BLaER1 (cell line): ENCODE measurements at regions not wholly inside any gene's neighbourhood (a gene's known extent, or its start where the extent isn't known, plus 50 kb on each side); places are given as distances from the start of the nearest gene placed in this dataset.

ENCODE experiments used
- H3K27ac ChIP-seq: shearing (Covaris generic); formaldehyde crosslinking; 2 replicates; pipeline ENCODE4 v1.8.1; 2022
- H3K27me3 ChIP-seq: shearing (Covaris generic); formaldehyde crosslinking; 2 replicates; pipeline ENCODE4 v1.8.1; 2022
- H3K36me3 ChIP-seq: shearing (Covaris generic); formaldehyde crosslinking; 2 replicates; pipeline ENCODE4 v1.8.1; 2022
- H3K4me1 ChIP-seq: shearing (Covaris generic); formaldehyde crosslinking; 2 replicates; pipeline ENCODE4 v1.8.1; 2022
- H3K4me2 ChIP-seq: shearing (Covaris generic); formaldehyde crosslinking; 2 replicates; pipeline ENCODE4 v1.8.1; 2022
- H3K4me3 ChIP-seq: shearing (Covaris generic); formaldehyde crosslinking; 2 replicates; pipeline ENCODE4 v1.8.1; 2022
- H3K9ac ChIP-seq: shearing (Covaris generic); formaldehyde crosslinking; 2 replicates; pipeline ENCODE4 v1.8.1; 2022
- H3K9me3 ChIP-seq: shearing (Covaris generic); formaldehyde crosslinking; 2 replicates; pipeline ENCODE4 v1.8.1; 2022
- H4K20me1 ChIP-seq: shearing (Covaris generic); formaldehyde crosslinking; 2 replicates; pipeline ENCODE4 v1.8.1; 2022
- Cebpa-rat ChIP-seq: shearing (Covaris generic); IDR thresholded peaks from 2 replicates; pipeline ENCODE4 v1.8.1; 2022

DNA sequence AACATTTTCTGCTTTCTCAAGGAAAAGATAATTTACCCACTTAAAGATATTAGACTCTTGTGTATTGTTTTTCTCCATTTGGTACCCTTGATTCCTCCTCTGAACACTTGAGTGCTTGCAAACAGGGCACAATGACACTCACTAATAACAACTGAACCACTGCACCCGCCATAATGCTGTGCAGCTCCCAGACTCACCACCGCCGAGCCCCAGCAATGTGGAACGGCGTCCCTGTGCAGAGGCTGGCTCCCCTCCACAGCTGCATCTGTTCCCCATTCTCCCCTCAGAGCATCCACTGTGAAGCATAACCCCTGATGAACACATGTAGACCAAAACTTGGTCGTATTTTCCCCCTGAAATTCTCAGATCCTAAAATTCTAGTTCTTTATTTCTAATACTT lies 276.2 kb upstream of the PLSCR5 start:
- Histone ChIP-seq H4K20me1 (no peaks in the 10 kb centered on the region), H3K4me2 (no peak overlapping the region), H3K9ac (no peak overlapping the region), H3K4me3 (no peak overlapping the region), H3K36me3 (no peaks in the 10 kb centered on the region), H3K9me3 (no peaks in the 10 kb centered on the region), H3K27me3 (no peaks in the 10 kb centered on the region), H3K4me1 (peaks cover 9% of the 10 kb centered on the region), H3K27ac (no peak overlapping the region)
- TF ChIP-seq Cebpa-rat: no peak

DNA sequence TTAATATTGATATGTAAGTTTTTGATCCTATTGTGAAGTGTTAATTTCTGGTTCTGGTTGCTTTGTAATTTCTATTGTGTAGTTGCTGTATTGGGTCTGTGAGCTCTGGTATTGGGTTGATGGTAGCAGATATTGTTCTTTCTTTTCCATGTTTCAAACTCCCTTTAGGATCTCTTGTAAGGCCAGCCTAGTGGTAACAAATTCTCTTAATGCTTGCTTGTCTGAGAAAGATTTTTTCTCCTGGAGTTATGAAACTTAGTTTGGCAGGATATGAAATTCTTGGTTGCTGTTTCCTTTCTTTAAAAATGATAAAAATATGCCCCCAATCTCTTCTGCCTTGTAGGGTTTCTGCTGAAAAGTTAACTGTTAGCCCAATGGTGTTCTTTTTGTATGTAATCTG lies 268.6 kb upstream of the PLSCR5 start:
- Histone ChIP-seq H3K36me3 (no peaks in the 10 kb centered on the region), H3K4me3 (no peak overlapping the region), H3K9me3 (no peaks in the 10 kb centered on the region), H3K4me1 (no peaks in the 10 kb centered on the region), H3K9ac (no peak overlapping the region), H3K4me2 (no peak overlapping the region), H4K20me1 (no peaks in the 10 kb centered on the region), H3K27ac (no peak overlapping the region), H3K27me3 (no peaks in the 10 kb centered on the region)
- TF ChIP-seq Cebpa-rat: no peak

GRCh38 chr3:146865175-146865755 lies 260.1 kb upstream of the PLSCR5 start:
- Histone ChIP-seq H3K27me3 (no peaks in the 10 kb centered on the region), H3K36me3 (no peaks in the 10 kb centered on the region), H3K27ac (no peak overlapping the region), H3K4me3 (no peak overlapping the region), H3K4me1 (no peaks in the 10 kb centered on the region), H3K9ac (no peak overlapping the region), H3K4me2 (no peak overlapping the region), H3K9me3 (no peaks in the 10 kb centered on the region), H4K20me1 (no peaks in the 10 kb centered on the region)
- TF ChIP-seq Cebpa-rat: no peak

DNA sequence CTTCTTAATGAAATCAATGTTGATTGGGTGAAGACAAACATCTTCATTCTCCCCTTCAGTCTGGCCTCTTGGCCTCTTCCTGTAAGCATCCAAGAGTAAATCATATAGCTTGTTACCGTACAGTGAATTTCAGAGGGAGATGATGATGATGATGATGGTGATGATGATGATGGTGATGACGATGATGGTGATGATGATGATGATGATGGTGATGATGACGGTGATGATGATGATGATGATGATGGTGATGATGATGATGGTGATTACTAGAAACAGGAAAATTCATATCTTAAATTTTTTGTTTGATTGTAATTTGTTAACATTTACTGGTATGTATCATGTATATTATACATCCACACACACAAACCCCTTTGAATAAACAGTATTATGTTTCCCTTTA lies 256.1 kb upstream of the PLSCR5 start:
- no peak for TF ChIP-seq Cebpa-rat
- no peak overlapping the region for H3K27ac ChIP-seq
- H3K36me3 ChIP-seq: no peaks in the 10 kb centered on the region
- H3K4me2 ChIP-seq: no peak overlapping the region
- H4K20me1 ChIP-seq: no peaks in the 10 kb centered on the region
- H3K9ac ChIP-seq: no peak overlapping the region
- no peaks in the 10 kb centered on the region for H3K4me1 ChIP-seq
- no peaks in the 10 kb centered on the region for H3K9me3 ChIP-seq
- H3K4me3 ChIP-seq: no peak overlapping the region
- H3K27me3 ChIP-seq: no peaks in the 10 kb centered on the region

DNA sequence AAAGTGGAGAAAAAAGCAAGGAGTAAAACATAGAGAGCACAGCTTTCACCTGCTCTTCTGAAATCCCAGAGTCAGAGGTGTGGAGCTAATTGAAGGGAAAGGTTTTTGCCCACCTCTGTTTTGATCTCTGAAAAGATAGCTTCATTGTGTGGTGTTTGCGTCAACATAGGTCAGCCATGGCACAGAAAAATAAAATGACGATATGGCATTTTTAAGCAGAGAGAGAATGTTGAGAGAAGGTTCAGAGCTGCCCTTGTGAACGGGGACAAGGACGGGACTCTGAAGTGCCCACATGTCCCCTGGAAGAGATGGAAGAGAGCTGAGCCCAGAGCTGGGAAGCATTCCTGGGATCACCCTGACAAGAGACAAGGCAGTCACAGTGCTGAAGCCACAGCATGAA lies 249.4 kb upstream of the PLSCR5 start:
- H3K4me1 ChIP-seq: no peaks in the 10 kb centered on the region
- H3K9ac ChIP-seq: no peak overlapping the region
- H3K4me3 ChIP-seq: no peak overlapping the region
- no peaks in the 10 kb centered on the region for H3K9me3 ChIP-seq
- no peaks in the 10 kb centered on the region for H3K36me3 ChIP-seq
- no peak overlapping the region for H3K27ac ChIP-seq
- H3K27me3 ChIP-seq: no peaks in the 10 kb centered on the region
- H4K20me1 ChIP-seq: no peaks in the 10 kb centered on the region
- no peak overlapping the region for H3K4me2 ChIP-seq
- TF ChIP-seq Cebpa-rat: no peak

DNA sequence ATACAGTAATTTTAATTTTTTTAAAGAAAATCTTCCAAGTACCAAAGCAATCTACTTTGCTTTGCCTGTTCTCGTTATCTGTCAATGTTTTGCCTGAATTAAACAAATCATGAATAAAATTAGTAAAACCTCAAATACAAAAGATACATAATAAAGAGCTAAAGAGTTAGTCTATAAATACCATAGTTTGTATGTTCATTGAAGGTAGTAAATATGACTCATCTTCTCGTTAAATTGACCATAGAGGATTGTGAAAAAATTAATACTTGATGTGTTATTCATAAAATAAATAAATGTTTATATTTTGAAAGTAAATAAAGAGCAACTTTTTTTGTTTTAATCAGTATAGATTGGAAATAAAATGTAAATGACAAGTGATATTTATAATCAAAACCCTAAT lies 246.5 kb upstream of the PLSCR5 start:
- TF ChIP-seq Cebpa-rat: no peak
- no peak overlapping the region for H3K4me3 ChIP-seq
- no peaks in the 10 kb centered on the region for H3K4me1 ChIP-seq
- no peaks in the 10 kb centered on the region for H4K20me1 ChIP-seq
- H3K36me3 ChIP-seq: no peaks in the 10 kb centered on the region
- H3K27ac ChIP-seq: no peak overlapping the region
- H3K27me3 ChIP-seq: no peaks in the 10 kb centered on the region
- H3K9me3 ChIP-seq: no peaks in the 10 kb centered on the region
- H3K9ac ChIP-seq: no peak overlapping the region
- H3K4me2 ChIP-seq: no peak overlapping the region

- H4K20me1 ChIP-seq: no peaks in the 10 kb centered on the region
- H3K4me1 ChIP-seq: no peaks in the 10 kb centered on the region
- no peak overlapping the region for H3K9ac ChIP-seq
- H3K4me2 ChIP-seq: no peak overlapping the region
- no peaks in the 10 kb centered on the region for H3K9me3 ChIP-seq
- no peak overlapping the region for H3K4me3 ChIP-seq
- TF ChIP-seq Cebpa-rat: no peak
- no peak overlapping the region for H3K27ac ChIP-seq
- H3K36me3 ChIP-seq: no peaks in the 10 kb centered on the region
- no peaks in the 10 kb centered on the region for H3K27me3 ChIP-seq
These were observed 240.2 kb upstream of the PLSCR5 start for GRCh38 chr3:146845361-146845760.

DNA sequence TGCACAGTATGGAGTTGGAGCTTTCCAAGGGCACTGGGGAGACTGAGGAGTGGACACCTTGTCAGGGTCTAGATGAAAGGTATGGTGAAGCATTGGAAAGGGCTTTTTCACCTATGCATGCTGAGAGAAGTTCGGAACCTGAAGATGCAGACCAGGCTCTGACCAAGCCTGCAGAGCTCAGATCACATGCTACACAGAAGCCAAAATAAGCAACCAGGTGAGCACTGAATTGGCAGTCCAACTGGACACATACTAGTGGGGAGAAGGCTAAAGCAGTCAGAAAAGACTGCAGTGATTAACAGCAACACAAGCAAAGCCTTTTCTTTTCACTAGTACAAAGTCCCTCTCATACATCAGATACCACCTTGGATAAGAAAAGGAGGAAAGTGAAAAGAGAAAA lies 238.3 kb upstream of the PLSCR5 start:
- no peaks in the 10 kb centered on the region for H3K36me3 ChIP-seq
- H3K4me3 ChIP-seq: no peak overlapping the region
- H4K20me1 ChIP-seq: no peaks in the 10 kb centered on the region
- H3K4me2 ChIP-seq: no peak overlapping the region
- no peaks in the 10 kb centered on the region for H3K9me3 ChIP-seq
- no peak overlapping the region for H3K27ac ChIP-seq
- no peaks in the 10 kb centered on the region for H3K4me1 ChIP-seq
- TF ChIP-seq Cebpa-rat: no peak
- no peaks in the 10 kb centered on the region for H3K27me3 ChIP-seq
- H3K9ac ChIP-seq: no peak overlapping the region

DNA sequence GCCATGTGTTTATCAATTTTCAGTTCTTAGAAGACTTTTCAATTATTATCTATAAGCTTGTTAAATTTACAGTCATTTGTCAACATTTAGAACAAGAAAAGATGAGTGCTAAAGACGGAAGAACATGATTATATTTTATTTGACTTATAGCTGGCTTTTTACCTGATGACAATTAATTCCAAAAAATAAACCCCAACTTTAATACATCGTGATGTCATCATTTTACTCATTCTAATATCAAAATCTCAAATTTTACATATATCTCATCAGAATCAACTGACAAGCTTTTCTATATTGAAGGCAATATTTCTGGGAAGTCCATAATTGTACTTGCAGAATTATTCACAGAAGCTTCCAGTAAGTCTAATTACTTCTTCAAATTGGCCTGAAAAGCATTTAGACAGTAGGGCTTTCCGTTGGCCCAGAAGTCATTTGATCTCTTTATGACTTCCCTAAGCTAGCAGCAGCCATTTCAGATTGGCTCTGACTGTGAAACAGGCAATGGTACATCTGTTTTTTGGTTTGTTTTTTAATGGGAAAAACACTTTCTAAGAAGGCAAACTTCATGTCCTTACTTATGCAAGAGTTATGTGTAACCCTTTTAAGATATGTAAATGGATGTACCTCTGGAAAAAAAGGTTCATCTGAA lies 234.7 kb upstream of the PLSCR5 start:
- no peak overlapping the region for H3K27ac ChIP-seq
- H3K4me2 ChIP-seq: no peak overlapping the region
- H3K27me3 ChIP-seq: no peaks in the 10 kb centered on the region
- no peaks in the 10 kb centered on the region for H3K4me1 ChIP-seq
- TF ChIP-seq Cebpa-rat: no peak
- no peak overlapping the region for H3K9ac ChIP-seq
- H3K36me3 ChIP-seq: no peaks in the 10 kb centered on the region
- no peaks in the 10 kb centered on the region for H4K20me1 ChIP-seq
- no peaks in the 10 kb centered on the region for H3K9me3 ChIP-seq
- H3K4me3 ChIP-seq: no peak overlapping the region

DNA sequence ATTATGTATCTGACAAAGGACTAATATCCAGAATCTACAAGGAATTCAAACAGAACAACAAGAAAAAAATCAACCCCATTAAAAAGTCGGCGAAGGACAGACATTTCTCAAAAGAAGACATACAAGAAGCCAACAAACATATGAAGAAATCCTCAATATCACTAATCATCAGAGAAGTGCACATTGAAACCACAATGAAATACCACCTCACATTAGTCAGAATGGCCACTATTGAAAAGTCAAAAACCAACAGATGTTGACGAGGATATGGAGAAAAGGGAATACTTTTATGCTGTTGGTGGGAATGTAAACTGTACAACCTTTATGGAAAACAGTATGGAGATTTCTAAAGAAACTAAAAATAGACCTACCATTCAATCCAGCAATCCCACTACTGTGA lies 233.1 kb upstream of the PLSCR5 start:
- no peaks in the 10 kb centered on the region for H3K9me3 ChIP-seq
- no peak overlapping the region for H3K9ac ChIP-seq
- H3K27ac ChIP-seq: no peak overlapping the region
- H3K4me2 ChIP-seq: no peak overlapping the region
- H4K20me1 ChIP-seq: no peaks in the 10 kb centered on the region
- H3K4me3 ChIP-seq: no peak overlapping the region
- no peaks in the 10 kb centered on the region for H3K36me3 ChIP-seq
- no peak for TF ChIP-seq Cebpa-rat
- no peaks in the 10 kb centered on the region for H3K4me1 ChIP-seq
- no peaks in the 10 kb centered on the region for H3K27me3 ChIP-seq

- no peak overlapping the region for H3K4me2 ChIP-seq
- H3K36me3 ChIP-seq: no peaks in the 10 kb centered on the region
- H3K9me3 ChIP-seq: no peaks in the 10 kb centered on the region
- H3K27ac ChIP-seq: no peak overlapping the region
- no peaks in the 10 kb centered on the region for H3K4me1 ChIP-seq
- no peak overlapping the region for H3K9ac ChIP-seq
- no peaks in the 10 kb centered on the region for H4K20me1 ChIP-seq
- no peak for TF ChIP-seq Cebpa-rat
- no peaks in the 10 kb centered on the region for H3K27me3 ChIP-seq
- no peak overlapping the region for H3K4me3 ChIP-seq
These were observed 229.8 kb upstream of the PLSCR5 start for GRCh38 chr3:146834917-146835316.
